GM19025 (cell line): ENCODE measurements at regions not wholly inside any gene's neighbourhood (a gene's known extent, or its start where the extent isn't known, plus 50 kb on each side); places are given as distances from the start of the nearest gene placed in this dataset.
"Not testable (repeated sequence)": the region's sequence is repeated elsewhere in the genome, so short reads cannot be mapped to it uniquely, and the experiment has no call there.

Experiments used
- ATAC-seq: cut with Tn5 transposase; IDR thresholded peaks from one replicate; pipeline ENCODE4 v1.9.1; 2021; ENCODE audit warnings: mild to moderate bottlenecking, low read depth, moderate library complexity; ENCODE audit not compliant: unreplicated experiment

DNA sequence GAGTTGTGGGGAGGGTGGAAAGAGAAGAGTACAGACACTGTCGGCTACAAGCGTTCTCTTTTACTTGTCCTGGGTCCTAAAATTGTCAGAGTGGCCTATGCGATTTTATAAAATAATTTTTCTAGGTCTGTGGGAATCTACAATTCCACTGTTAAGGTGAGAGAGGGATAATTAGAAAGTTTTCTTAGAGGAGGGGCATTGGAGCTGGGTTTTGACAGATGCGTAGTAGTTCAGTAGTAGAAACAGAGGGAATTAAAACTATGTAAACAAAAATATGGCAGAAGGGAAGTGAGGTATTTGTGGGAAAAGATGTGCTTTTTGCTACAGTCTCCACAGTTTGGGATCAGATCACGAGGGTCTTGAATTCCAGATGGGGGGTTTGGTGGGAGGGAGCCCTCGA is 129.1 kb upstream of the SHB start:
- ATAC-seq: no peak

DNA sequence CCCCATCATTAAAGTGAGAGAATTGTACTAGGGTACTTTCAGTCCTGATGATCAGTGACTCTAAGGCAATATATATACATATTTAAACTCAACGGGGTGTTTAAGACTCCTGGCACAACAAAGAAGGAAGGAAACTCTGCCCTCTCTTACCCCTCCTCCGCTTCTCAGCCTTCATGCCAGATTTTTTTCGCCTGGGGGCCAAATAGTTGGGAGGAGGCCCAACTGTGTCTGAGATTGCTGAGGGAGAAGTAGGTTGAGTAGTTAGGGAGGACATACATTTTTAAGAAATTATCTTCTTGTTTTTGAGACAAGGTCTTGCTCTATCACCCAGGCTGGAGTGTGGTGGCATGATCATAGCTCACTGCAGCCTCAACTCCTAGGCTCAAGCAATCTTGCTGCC is 127.7 kb upstream of the SHB start:
- no peak for ATAC-seq

DNA sequence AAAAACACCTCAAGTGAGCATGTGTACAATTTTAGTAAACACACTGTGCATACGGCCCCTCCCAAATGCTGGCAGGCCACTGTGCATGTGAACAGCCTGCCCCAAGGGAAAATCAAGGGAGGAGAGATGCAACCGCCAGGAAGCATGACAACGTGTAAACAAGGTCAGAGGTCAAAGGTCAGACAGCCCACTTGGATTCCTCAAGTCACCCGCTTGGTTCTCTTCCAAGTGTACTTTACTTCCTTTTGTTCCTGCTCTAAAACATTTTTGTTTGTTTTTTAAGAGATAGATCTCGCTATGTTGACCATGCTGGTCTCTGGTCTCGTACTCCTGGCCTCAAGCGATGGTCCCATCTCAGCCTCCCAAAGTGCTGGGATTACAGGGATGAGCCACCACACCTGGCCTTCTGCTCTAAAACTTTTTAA is 126.7 kb upstream of the SHB start:
- no peak for ATAC-seq

DNA sequence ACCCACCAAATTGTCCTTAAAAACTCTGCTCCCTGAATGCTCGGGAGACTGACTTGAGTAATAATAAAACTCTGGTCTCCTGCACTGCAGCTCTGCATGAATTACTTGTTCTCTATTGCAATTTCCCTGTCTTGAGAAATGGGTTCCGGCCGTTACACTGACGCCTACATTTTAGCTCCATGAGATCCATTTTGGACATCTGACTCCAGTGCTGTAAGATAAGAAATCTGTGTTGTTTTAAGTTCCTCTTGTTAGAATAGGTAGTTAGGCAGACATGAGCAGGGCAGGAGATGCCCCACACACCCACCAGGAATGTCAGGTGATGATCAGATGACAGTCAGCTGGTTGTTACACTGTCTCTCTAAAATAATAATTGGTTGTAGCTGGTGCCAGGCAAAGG is 125.8 kb upstream of the SHB start:
- ATAC-seq: no peak

DNA sequence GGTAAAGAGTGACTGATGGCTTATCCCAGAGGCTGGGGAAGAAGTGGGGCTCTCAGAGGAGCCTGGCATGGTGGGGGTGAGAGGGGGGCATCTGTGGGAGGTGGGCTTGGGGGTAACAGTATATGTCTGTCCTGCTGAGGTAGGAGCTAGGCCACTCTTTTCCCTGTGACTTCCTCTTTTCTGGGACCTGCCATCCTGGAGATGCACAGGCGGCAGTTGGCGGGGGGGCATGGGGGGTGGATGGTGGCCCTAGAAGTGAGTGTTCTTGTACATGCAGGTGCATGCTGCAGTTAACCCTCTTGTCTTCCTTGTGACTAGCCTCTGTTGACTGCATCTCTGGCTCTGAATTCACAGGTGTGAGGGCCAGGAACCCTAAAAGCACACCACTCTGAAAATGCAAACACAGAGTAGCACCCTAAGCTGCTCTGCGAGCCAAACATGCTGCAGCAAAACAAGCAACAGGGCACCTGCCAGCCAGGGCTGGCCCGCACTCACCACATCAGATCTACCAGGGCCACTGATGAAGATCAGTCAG is 123.8 kb upstream of the SHB start:
- no peak for ATAC-seq

DNA sequence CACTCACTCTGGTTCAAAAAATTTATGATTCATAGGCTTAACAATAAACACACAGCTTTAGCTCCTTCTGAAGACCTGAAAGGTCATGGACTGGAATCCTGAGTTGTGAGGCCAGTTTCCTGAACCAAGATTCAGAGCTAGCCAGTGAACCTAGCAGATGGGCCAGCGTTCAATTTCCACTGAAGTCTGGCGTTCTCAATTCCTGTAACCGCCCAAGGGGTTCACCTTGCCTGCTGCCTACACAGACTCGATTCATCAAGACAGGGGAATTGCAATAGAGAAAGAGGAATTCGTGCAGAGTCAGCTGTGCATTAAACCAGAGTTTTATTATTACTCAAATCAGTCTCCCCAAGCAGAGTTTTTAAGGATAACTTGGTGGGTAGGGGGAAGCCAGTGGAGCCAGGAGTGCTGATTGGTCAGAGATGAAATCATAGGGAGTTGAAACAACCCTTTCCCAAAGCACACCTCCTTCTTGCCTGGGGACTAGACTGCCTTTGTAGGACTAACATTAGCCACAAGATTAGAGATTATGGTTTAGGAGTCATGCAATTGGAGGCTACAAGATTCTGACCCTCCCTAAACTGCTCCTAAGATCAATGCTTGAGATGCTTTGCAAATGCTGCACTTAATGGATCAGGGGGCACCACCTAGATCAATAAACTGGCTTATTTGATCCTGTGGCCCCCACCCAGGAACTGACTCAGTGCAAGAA is 117.5 kb upstream of the SHB start:
- no peak for ATAC-seq

DNA sequence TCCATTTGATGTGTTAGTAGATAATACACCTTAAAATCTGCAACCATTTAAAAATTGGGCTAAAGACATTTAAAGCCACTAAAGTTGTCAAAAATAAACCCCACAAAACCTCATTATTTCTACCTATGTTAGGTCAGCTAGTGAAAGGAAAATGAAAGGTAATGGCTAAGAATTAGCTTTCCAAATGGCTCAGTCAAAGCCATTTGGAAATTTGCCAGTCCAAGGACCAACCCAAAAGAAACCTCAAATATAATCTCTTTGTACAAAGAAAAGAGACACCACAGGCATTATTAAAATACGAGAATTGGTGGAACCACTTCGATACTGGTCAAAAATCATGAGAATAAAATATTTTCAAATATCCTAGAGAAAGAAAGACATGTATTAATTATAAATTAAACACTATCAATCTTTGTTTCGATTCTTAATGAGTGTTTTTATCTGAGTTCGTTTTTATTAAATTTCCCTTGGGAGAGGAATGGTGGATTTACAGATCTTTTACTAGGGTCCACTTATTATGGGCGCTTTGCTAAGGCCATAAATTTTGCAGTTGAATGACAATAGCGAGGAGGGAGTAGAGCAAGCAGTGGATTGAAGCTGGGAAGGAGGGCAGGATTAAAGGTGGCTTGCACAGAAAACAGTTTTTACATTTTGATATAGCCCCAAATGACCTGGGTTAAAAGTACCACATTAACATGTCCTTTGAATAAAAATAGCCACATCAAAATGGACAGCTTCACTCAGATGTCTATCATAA is 116.8 kb upstream of the SHB start:
- ATAC-seq: no peak

DNA sequence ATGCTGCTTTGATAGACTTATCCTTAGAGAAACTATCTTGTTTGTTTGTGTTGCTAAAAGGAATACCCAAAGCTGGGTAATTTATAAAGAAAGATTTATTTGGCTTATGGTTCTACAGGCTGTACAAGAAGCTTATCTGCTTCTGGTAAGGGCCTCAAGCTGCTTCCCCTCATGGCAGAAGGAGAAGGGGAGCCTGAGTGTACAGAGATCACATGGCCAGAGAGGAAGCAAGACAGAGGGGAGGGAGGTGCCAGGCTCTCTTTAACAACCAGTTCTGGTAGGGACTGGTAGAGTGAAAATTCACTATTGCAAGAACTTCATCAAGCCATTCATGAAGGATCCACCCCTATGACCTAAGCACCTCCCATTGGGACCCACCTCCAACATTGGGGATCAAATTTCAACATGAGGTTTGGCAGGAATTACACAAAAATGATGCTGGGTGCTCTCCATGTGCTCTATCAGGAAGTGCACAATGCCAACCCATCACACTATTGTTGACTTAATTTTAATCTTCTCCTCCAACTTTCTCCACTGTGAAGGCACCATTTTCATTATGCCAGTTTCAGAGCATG is 115.1 kb upstream of the SHB start:
- ATAC-seq: no peak

DNA sequence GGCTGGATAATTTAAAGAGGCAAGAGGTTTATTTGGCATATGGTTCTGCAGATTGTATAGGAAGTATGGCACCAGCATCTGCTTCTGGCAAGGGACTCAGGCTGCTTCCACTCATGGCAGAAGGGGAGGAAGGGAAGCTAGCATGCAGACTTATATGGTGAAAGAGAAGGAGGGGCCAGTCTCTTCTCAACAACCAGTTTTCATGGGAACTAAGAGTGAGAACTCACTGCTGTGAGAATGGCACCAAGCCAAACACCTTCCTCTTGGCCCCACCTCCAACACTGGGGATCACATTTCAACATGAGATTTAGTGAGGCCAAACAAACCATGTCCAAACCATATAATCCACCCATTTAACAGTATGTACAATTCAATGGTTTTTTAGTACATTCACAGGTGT is 113.3 kb upstream of the SHB start:
- no peak for ATAC-seq

DNA sequence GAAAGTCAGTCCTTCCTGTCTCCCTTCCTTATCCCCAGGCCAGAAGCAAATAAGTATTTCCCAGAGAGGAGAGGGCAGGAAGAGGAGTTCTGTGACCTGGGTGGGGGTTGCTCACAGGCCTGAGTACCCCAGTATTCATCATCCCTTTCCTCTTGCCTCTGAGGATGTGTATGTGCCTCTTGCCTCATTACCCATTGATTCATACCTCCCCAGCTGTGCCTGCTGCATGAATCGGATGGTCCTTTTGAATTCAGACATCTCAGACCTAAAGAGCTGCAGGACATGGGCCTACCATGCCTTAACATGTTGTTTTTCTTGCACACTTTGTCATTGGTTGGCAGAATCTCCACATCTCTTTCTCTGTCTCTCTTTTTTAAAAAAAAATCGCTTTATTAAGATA is 112.8 kb upstream of the SHB start:
- no peak for ATAC-seq

DNA sequence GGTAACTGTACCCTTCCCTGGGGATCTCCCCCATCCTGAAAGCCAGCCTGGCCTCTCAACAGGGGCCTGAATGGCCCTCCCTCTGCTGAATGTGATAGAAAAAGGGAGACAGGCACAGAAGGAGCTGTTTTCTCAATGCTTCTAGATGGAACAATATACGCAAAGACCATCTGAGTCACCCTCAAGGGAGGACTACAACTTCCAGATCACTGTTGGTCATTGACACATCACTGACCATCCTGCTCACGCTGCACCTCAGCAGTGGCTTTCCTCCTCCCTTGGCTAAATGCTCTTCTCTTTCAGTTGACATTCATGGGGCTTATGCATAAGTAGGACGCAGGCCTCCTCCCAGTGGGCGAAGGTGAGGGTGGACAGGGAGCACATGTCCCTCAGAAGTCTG is 112.2 kb upstream of the SHB start:
- ATAC-seq: no peak

DNA sequence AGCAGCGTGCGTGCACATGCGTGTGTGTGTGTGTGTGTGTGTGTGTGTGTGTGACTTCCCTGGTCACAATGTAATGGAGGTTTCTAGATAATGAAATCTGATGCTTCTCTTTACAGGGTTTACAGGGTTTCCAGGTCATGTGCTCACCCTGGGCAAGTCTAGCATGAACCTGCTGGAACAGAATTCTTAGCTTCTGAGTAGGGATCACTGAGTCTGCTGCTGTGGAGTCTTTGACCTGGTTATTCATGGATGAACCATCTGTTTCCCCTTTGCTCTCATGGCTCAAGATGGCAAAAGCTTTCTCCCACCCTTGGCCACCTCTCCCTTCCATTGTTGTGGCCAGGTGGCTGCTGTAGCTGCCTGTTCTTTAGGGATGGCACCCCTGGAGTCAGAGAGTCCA is 111.6 kb upstream of the SHB start:
- no peak for ATAC-seq

DNA sequence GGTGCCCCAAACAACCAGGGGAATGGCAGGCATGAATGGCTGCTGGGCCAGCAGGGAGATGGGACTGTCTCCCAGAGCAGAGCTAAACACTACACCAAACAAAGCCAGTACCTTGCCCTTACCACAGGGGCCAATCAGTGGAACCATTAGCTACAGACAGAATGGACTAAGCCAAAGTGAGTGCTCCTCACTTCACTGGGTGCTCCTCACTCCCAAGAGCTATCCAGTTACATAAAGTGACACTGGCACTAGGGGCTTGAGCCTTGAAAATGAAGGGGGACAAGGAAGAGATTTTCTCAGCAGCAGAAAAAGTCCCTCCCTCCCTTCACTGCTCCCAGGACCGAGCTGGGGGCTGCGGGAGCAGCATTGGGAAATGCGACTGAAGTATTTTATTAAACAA is 110.9 kb upstream of the SHB start:
- no peak for ATAC-seq

DNA sequence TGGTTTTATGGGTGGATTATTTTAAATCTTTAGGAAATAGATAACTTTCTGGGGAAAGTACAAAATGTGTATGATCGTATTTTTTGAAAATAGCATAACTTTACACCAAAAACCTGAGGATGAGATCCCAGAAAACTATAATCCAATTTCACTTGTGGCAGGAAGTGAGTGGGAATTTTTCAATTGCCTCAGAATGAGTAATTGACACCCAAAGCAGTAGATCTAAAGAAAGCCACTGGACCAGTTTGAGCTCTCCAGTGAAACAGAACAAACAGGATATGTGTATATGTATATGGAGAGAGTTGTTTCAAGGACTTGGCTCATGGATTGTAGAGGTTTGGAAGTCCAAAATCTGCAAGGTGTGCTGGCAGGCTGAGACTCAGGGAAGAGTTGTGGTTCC is 109.2 kb upstream of the SHB start:
- ATAC-seq: no peak

DNA sequence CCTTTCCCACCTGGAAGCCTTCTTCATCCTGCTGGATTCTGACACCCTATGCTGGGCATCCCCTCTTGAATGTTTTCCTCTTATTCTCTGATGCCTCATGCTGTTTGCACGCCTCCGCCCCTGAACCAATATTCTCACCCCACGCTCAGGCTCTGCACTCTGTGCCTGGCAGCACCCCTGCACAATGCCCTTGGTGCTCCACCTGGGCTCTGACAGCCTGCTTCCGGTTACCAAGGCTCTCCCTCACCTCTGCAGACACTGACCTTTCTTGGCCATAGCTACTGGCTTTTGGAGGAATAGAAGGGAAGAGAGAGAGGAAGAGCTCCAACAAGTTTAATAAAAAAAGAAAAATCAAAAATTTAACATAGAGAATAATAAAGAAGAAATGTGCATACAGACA is 108.7 kb upstream of the SHB start:
- ATAC-seq: no peak

DNA sequence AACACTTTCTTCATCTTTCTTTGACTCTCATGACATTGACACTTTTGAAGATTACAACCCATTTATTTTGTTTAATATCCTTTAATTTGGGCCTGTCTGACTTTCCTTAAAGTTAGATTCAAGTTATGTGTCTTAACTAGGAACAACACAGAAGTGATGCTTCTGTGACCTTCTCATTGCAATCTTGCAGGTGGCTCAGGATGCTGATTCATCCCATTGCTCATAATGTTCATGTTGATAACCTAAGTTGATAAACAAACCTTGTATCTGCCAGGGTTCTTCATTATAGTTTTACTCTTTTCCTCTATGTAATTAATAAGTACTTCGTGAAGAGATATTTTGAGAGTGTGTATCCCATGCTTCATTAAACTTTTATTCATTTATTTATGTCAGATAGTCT is 107.2 kb upstream of the SHB start:
- no peak for ATAC-seq

DNA sequence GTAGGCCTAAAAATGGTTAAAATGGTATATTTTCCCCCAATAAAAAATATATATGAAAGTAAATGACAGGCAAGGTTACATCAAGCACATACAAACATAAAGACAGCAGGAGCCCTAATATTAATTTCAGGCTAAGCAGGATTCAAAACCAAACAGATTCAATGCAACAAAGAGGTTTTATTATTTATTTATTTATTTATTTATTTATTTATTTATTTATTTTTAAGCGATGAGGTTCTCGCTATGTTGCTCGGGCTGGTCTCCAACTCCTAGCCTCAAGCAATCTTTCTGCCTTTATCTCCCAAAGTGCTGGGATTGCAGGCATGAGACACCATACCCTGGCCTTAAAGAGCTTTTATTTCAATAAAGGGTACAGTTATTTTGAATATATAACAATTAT is 106.4 kb upstream of the SHB start:
- no peak for ATAC-seq

DNA sequence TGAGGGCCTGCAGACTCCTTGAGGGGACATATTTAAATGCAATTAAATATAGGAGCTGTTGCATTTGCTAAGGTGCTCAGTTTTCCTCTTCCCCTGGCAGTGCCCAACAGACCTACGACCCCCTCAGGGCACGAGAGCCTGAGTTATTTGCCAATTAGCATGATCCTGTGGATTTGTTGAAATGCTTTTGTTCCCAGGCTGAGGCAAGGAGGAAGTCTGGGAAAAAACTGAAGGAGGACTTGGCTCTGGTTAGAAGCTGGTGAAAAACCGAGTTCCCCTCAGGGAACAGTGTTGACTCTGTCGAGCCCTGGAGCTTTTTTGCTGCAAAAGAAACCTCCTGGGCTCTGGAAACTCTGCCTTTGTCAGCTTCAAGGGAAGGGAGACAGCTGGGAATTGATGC is 103.6 kb upstream of the SHB start:
- no peak for ATAC-seq

DNA sequence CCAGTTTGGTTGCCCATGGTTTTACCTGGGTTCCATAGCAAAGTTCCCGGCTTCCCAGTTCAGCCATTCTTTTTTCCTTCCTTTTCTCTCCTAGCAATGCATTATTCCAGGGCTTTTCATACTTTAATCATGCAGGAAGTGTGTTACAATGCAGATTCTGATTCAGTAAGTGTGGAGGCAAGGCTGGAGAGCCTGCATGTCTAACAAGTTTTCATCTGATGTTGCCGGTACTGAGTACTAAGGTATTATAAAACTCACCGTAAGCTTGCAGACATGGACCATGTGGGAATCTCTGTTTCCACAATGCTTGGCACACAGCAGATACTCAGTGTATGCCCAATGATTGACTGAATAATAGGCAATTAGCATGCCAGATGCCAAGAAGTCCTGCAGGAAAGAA is 102.9 kb upstream of the SHB start:
- ATAC-seq: no peak

DNA sequence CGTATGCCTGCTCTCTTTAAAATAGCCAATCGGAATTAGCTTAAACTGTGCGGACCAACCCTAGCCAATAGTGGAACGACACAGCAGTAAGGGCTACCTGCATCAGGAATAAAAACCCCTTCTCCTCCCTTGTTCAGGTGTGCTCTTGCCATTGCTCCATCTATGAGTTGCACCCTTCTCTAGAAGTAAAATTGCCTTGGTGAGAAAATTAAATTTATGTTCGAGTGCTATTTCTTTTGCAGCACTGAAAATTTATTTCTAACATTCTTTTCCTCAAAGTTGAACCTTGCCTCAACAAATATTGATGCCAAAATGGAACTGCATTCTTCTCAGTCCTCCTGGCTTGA is 102.5 kb upstream of the SHB start:
- ATAC-seq: no peak

DNA sequence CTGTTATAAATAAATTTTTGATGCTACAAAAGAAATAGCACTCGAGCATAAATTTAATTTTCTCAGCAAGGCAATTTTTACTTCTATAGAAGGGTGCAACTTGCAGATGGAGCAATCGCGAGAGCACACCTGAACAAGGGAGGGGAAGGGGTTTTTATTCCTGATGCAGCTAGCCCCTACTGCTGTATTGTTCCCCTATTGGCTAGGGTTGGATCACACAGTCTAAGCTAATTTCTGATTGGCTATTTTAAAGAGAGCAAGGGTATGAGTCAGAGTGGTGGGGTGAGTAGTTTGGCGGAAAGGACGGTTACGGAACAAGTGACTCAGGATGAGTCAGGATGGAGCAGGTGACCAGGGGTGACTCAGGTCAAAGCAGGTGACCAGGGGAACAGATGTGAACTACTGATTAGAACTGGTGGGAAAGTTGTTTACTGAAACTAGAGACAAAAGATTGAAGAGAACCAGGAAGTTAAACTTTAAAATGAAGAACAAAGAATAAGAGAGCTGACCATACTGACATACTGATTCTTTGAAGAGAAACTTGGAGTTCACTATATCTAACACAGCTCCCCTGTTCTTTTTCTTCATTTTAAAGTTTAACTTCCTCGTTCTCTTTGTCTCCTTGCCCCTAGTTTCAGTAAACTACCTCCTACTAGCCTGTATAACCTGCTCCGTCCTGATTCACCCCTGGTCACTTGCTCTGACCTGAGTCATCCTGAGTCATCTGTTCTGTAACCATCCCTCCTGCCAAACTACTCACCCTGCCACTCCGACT is 101.9 kb upstream of the SHB start:
- not testable (repeated sequence) for ATAC-seq
